Body of pancreas (tissue), 4 donors: ENCODE measurements at regions not wholly inside any gene's neighbourhood (a gene's known extent, or its start where the extent isn't known, plus 50 kb on each side); places are given as distances from the start of the nearest gene placed in this dataset.

Experiments used
- POLR2A ChIP-seq, 3 donors: fragments of 450-650 bp; IDR thresholded peaks; one replicate each; pipeline ENCODE4 v1.6.1; 2016; ENCODE audit warnings: antibody characterized with exemption in 3 of 3, mild to moderate bottlenecking in 2 of 3
- TF ChIP-seq, protein P1 (sequence below), 7 experiments: fragments of 450-650 bp in 4 of 7; fragments of 200-600 bp in 3 of 7; sonication (generic) in 3 of 7; IDR thresholded peaks; one replicate each; pipeline ENCODE4 v1.5.1; 2016 to 2019; ENCODE audit warnings: antibody characterized with exemption in 7 of 7

DNA sequence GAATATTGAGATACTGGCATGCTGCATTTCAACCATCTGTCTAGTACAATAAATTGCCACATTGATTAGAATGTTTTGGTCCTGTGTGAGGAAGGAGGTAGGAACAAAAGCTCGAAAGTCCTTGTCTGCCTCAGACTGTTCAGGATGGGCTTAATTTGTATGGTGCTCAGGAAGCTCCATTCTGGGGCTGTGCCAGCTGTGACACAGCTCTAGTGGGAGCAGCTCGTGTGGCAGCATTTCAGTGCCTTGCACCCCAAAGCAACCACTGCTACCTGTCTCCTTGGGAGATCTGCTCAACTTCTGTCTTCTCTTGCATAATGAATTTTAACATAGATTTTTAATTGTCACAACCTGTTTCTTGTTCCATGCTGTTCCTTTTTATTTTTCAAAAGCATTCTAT lies 144.4 kb upstream of the THUMPD2 start:
- no peak for TF ChIP-seq POLR2A (IDR thresholded peaks at IDR 0.05)
- TF ChIP-seq, protein P1, sequence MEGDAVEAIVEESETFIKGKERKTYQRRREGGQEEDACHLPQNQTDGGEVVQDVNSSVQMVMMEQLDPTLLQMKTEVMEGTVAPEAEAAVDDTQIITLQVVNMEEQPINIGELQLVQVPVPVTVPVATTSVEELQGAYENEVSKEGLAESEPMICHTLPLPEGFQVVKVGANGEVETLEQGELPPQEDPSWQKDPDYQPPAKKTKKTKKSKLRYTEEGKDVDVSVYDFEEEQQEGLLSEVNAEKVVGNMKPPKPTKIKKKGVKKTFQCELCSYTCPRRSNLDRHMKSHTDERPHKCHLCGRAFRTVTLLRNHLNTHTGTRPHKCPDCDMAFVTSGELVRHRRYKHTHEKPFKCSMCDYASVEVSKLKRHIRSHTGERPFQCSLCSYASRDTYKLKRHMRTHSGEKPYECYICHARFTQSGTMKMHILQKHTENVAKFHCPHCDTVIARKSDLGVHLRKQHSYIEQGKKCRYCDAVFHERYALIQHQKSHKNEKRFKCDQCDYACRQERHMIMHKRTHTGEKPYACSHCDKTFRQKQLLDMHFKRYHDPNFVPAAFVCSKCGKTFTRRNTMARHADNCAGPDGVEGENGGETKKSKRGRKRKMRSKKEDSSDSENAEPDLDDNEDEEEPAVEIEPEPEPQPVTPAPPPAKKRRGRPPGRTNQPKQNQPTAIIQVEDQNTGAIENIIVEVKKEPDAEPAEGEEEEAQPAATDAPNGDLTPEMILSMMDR (IDR thresholded peaks at IDR 0.05), result no peak
